ENCODE measurements at regions not wholly inside any gene's neighbourhood (a gene's known extent, or its start where the extent isn't known, plus 50 kb on each side); places are given as distances from the start of the nearest gene placed in this dataset.
"Not testable (repeated sequence)": the region's sequence is repeated elsewhere in the genome, so short reads cannot be mapped to it uniquely, and the experiment has no call there.

DNA sequence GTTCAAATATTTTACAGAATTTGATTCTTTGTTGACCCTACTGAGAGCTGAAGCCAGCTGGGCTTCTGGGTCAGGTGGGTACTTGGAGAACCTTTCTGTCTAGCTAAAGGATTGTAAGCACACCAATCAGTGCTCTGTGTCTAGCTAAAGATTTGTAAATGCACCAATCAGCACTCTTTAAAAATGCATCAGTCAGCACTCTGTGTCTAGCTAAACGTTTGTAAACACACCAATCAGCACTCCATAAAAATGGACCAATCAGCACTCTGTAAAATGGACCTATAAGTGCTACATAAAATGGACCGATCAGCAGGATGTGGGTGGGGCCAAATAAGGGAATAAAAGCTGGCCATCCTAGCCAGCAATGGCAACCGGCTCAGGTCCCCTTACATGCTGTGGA is 76.4 kb upstream of the TMSB4Y start:
- not testable (repeated sequence) for DNase-seq

- DNase-seq = no peak
These were observed 87.8 kb upstream of the TMSB4Y start for GRCh38 chrY:13615943-13616304.

DNA sequence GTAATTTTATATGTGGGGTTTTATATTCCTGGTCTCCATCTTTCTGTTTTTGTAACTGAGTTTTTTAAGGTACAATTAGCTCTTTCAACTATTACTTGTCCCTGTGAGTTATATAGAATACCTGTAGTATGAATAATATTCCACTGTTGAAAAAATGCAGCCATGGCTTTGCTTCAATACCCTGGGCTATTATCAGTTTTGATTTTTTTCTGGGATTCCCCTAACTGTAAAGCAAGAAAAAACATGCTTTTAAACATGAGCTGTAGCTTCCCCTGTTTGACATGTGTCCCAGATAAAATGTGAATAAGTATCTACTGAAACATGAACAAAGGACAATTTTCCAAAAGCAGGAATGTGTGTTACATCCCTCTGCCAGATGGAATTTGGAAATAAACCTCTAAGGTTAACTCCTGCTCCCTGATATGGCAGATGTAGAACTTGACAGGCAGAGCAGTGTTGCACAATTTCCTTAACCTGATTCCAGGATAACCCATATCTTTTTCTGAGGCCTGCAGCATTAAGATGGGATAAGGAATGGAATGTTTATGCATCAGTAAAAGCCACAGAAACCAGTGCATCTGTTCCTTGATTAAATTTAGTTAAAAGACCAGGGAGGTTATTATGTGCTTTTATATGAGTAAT is 88.3 kb upstream of the TMSB4Y start:
- DNase-seq = no peak

DNA sequence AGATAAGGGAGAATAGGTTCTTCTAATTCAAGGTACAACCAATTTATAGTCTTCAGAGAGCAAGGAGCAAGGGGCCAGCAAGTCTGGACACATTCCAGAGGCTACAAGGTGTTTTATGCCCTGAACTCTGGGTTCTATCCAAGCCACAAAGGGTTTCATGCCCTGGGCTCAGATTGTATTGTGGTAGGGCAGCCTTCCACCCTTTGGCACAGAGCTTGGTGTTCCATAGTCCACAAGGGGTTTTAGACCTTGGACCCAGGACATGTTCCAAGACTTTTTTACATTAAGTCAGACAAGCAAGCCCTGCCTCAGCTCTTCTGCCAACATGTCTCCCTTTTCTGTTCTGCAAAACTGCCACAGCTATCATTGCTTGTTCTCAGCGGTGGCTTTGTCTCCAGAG is 90.8 kb upstream of the TMSB4Y start:
- no peak for DNase-seq

DNA sequence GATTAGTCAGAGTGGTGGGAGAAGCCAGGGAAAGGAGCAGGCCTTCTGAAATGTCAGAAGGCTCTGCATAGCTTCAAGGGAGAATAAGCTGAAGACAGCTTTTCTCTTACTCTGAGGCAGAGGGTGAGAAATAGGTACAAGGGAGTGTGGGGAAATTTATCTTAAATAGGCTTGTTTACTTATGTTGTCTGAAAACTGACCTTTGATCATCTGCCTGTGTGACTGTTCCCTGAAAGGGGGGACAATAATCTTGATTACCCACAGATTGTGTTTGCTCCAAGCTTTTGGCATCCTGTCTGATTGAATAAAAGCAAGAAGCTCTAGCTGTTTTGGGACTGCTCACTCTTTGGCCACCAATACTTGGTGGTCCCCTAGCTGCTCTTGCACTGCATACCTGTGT is 91.7 kb upstream of the TMSB4Y start:
- no peak for DNase-seq

- no peak for DNase-seq
These were observed 111.2 kb upstream of the TMSB4Y start for GRCh38 chrY:13592450-13592849.

DNA sequence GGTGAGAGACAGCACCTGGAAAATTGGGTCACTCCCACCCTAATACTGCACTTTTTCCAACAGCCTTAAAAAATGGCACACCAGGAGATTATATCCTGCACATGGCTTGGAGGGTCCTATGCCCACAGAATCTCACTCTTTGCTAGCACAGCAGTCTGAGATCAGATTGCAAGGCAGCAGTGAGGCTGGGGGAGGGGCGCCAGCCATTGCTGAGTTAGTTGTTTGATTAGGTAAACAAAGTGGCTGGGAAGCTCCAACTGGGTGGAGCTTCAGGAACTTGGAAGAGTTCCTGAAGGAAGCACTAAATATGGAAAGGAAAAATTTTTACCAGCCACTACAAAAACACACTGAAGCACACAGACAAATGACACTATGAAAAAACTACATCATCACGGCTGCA is 91.1 kb upstream of the UTY start:
- DNase-seq = not testable (repeated sequence)

DNA sequence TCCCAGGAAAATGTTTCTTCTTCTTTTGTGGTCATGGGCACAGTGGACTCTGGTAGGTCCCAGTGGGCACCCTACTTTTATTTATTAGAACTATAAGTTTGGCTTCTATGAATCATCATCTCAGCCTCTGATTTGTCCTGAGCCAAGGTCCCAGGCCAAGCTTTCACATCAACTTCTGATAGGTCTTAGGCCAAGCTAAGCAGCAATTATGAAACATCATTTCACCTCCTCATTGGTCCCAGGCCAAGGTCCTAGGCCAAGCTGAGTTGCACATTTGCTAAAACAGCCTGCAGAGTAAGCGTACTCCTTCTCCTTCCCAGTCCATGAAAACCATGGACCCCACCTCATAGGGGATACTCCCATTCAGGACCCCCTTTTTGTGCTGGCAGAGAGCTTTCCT is 87.4 kb upstream of the UTY start:
- no peak for DNase-seq

GRCh38 chrY:13554949-13555348 is 75.1 kb upstream of the UTY start:
- no peak for DNase-seq

- no peak for DNase-seq
These were observed 72.7 kb upstream of the UTY start for GRCh38 chrY:13552393-13553116.

- DNase-seq = peak; percentile 67
These were observed 71.4 kb upstream of the UTY start for GRCh38 chrY:13551246-13551645.

DNA sequence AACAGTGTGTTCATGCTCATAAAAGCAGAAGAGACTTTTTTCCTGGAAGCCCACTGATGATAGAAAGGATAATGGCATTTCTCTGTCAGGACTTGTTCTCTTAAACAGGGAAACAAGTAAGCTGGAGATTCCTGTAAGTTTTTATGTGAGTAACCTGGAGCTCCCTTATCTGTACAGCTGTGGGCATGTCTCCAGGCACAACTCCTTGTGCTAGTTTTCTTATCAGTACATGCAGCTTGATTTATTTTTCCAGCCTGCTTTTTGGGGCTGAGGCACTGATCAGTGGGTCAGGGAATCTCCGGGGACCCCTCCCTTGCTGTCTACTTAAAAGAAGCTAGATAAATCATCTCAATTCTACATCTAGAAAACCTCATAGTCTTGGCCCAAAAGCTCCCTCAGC is 64.7 kb upstream of the UTY start:
- peak; percentile 29 for DNase-seq

DNA sequence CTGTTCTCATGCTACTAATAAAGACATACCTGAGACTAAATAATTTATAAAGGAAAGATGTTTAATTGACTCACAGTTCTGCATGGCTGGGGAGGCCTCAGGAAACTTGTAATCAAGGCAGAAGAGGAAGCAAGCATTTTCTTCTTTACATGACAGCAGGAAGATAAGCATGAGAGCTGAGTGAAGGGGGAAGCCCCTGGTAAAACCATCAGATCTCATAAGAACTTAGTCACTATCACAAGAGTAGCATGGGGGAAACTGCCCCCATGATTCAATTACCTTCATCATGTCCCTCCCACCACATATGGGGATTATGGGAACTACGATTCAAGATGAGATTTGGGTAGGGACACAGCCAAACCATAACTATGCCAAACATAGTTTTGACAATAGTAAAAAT is 58.1 kb upstream of the UTY start:
- peak; percentile 1 for DNase-seq

All from hematopoietic multipotent progenitor cell treated with erythropoietin and hydrocortisone succinate and interleukin-3 and kit ligand, for 4 days (in vitro differentiated cells).